IMR-90 (cell line): ENCODE measurements at regions not wholly inside any gene's neighbourhood (a gene's known extent, or its start where the extent isn't known, plus 50 kb on each side); places are given as distances from the start of the nearest gene placed in this dataset.

Source experiments
- ATAC-seq: fragments of 200-7000 bp; cut with Tn5 transposase; 2 replicates; pipeline ENCODE4 v1.9.1; 2020; ENCODE audit warnings: low read depth, mild to moderate bottlenecking, moderate library complexity
- BruUV-seq: library from RNA; stranded (reverse); fragments of 400-500 nt; replicated peaks from 2 replicates; lab custom pipeline; 2021; lab: Mats Ljungman, UMichigan
- CTCF ChIA-PET: fragments of 300-600 bp; formaldehyde crosslinking; extraction: SDS; loops from one replicate; lab custom pipeline; 2021; ENCODE audit warnings: antibody characterized with exemption; lab: Yijun Ruan, JAX
- POLR2A ChIA-PET: fragments of 300-600 bp; sonication (Branson Sonifier 250); formaldehyde crosslinking; loops from one replicate; lab custom pipeline; 2022; ENCODE audit warnings: antibody characterized with exemption; ENCODE audit not compliant: unreplicated experiment; lab: Charles Lee
- DNase-seq: peaks from one replicate; pipeline ENCODE4 v3.0.0; 2013
- H2AFZ ChIP-seq: replicated peaks from 2 replicates; pipeline ENCODE3; 2013; ENCODE audit warnings: low read length, mild to moderate bottlenecking; ENCODE audit not compliant: poor library complexity
- H2AK5ac ChIP-seq: 2 replicates; pipeline ENCODE4 v1.6.1; 2013; ENCODE audit warnings: low read depth, low read length, inconsistent platforms
- H2AK9ac ChIP-seq: replicated peaks from 2 replicates; pipeline ENCODE3; 2013; ENCODE audit warnings: mild to moderate bottlenecking, low read depth, low read length, moderate library complexity; ENCODE audit not compliant: poor library complexity
- H2BK120ac ChIP-seq: 2 replicates; pipeline ENCODE4 v1.6.1; 2013; ENCODE audit warnings: low read depth, low read length, inconsistent platforms
- H2BK15ac ChIP-seq: 3 replicates; pipeline ENCODE4 v1.6.1; 2013; ENCODE audit warnings: low read depth, low read length, inconsistent platforms
- H2BK20ac ChIP-seq: 2 replicates; pipeline ENCODE4 v1.6.1; 2013; ENCODE audit warnings: low read depth, mild to moderate bottlenecking, inconsistent platforms, low read length, moderate library complexity
- H2BK5ac ChIP-seq: 2 replicates; pipeline ENCODE4 v1.6.1; 2013; ENCODE audit warnings: mild to moderate bottlenecking, low read depth, low read length, inconsistent platforms; ENCODE audit not compliant: poor library complexity, severe bottlenecking
- H3K14ac ChIP-seq: replicated peaks from 2 replicates; pipeline ENCODE4 v1.6.1; 2013; ENCODE audit warnings: low read depth, low read length, inconsistent platforms
- H3K18ac ChIP-seq: 2 replicates; pipeline ENCODE4 v1.6.1; 2013; ENCODE audit warnings: low read depth, low read length, control low read depth
- H3K23ac ChIP-seq: 2 replicates; pipeline ENCODE4 v1.6.1; 2013; ENCODE audit warnings: low read depth, low read length, inconsistent platforms
- H3K27ac ChIP-seq: 2 replicates; pipeline ENCODE4 v1.5.1; 2013; ENCODE audit warnings: mild to moderate bottlenecking, control low read depth, low read length; ENCODE audit not compliant: insufficient read depth
- H3K27me3 ChIP-seq: 2 replicates; pipeline ENCODE4 v1.6.1; 2013; ENCODE audit warnings: low read length; ENCODE audit not compliant: control insufficient read depth, insufficient read depth
- H3K36me3 ChIP-seq: 2 replicates; pipeline ENCODE4 v1.6.1; 2013; ENCODE audit warnings: low read length, mixed read lengths; ENCODE audit not compliant: control insufficient read depth, insufficient read depth
- H3K4ac ChIP-seq: 2 replicates; pipeline ENCODE4 v1.6.1; 2013; ENCODE audit warnings: low read depth, low read length, inconsistent platforms
- H3K4me1 ChIP-seq: 2 replicates; pipeline ENCODE4 v1.6.1; 2013; ENCODE audit warnings: low read length, mixed read lengths; ENCODE audit not compliant: control insufficient read depth, insufficient read depth
- H3K4me2 ChIP-seq: 2 replicates; pipeline ENCODE4 v1.6.1; 2013; ENCODE audit warnings: low read depth, mild to moderate bottlenecking, control low read depth, low read length, moderate library complexity
- H3K4me3 ChIP-seq: 2 replicates; pipeline ENCODE4 v1.5.1; 2013; ENCODE audit warnings: low read depth, mild to moderate bottlenecking, control low read depth, low read length, moderate library complexity; ENCODE audit not compliant: insufficient read depth
- H3K56ac ChIP-seq: 2 replicates; pipeline ENCODE4 v1.6.1; 2013; ENCODE audit warnings: low read length, inconsistent platforms; ENCODE audit not compliant: insufficient read depth; ENCODE audit errors: extremely low read depth
- H3K79me1 ChIP-seq, 2 experiments: 2 replicates each; pipeline ENCODE4 v1.6.1; 2013; ENCODE audit warnings: low read length in 2 of 2, inconsistent platforms in 1 of 2, low read depth in 1 of 2
- H3K9ac ChIP-seq: 2 replicates; pipeline ENCODE4 v1.6.1; 2013; ENCODE audit warnings: low read depth, low read length, control low read depth
- H3K9me1 ChIP-seq: 2 replicates; pipeline ENCODE4 v1.6.1; 2013; ENCODE audit warnings: low read length, inconsistent platforms; ENCODE audit not compliant: insufficient read depth
- H3K9me3 ChIP-seq: 2 replicates; pipeline ENCODE4 v1.6.1; 2013; ENCODE audit warnings: low read length; ENCODE audit not compliant: control insufficient read depth, insufficient read depth
- H4K20me1 ChIP-seq: 2 replicates; pipeline ENCODE4 v1.6.1; 2013; ENCODE audit warnings: low read length, inconsistent platforms; ENCODE audit not compliant: insufficient read depth
- H4K5ac ChIP-seq: 2 replicates; pipeline ENCODE4 v1.6.1; 2013; ENCODE audit warnings: mild to moderate bottlenecking, low read depth, low read length, control low read depth
- H4K8ac ChIP-seq, 2 experiments: 2 replicates each; pipeline ENCODE4 v1.6.1; 2013; ENCODE audit warnings: low read depth in 2 of 2, low read length in 2 of 2, control low read depth in 1 of 2, inconsistent platforms in 1 of 2
- H4K91ac ChIP-seq: 2 replicates; pipeline ENCODE4 v1.6.1; 2013; ENCODE audit warnings: low read depth, low read length, inconsistent platforms; ENCODE audit not compliant: insufficient read depth
- BHLHE40 ChIP-seq: fragments of 150-350 bp; IDR thresholded peaks from 2 replicates; pipeline ENCODE4 v1.6.1; 2016; ENCODE audit warnings: mild to moderate bottlenecking, low read depth, low read length
- CEBPB ChIP-seq: IDR thresholded peaks from 2 replicates; pipeline ENCODE4 v1.6.1; 2012; ENCODE audit warnings: low read depth, low read length, improper control_type of control experiment
- CHD1 ChIP-seq: IDR thresholded peaks from 2 replicates; pipeline ENCODE4 v1.6.1; 2012; ENCODE audit warnings: low read depth, low read length, improper control_type of control experiment
- FOS ChIP-seq: fragments of 150-350 bp; IDR thresholded peaks from 2 replicates; pipeline ENCODE4 v1.6.1; 2016; ENCODE audit warnings: low read depth, low read length
- MAFK ChIP-seq: IDR thresholded peaks from 2 replicates; pipeline ENCODE4 v1.6.1; 2012; ENCODE audit warnings: low read depth, low read length, improper control_type of control experiment
- MAZ ChIP-seq: IDR thresholded peaks from 2 replicates; pipeline ENCODE4 v1.6.1; 2012; ENCODE audit warnings: low read depth, mild to moderate bottlenecking, low read length, improper control_type of control experiment, moderate library complexity, borderline replicate concordance
- MXI1 ChIP-seq: IDR thresholded peaks from 2 replicates; pipeline ENCODE4 v1.6.1; 2012; ENCODE audit warnings: low read depth, mild to moderate bottlenecking, low read length, moderate library complexity, borderline replicate concordance
- NFE2L2 ChIP-seq: fragments of 150-350 bp; IDR thresholded peaks from 2 replicates; pipeline ENCODE4 v1.6.1; 2016; ENCODE audit warnings: low read depth, mild to moderate bottlenecking, low read length
- POLR2A ChIP-seq: IDR thresholded peaks from 2 replicates; pipeline ENCODE4 v1.6.1; 2012; ENCODE audit warnings: mild to moderate bottlenecking, low read depth, low read length
- RAD21 ChIP-seq: IDR thresholded peaks from 2 replicates; pipeline ENCODE4 v1.6.1; 2012; ENCODE audit warnings: low read length, improper control_type of control experiment
- RCOR1 ChIP-seq: IDR thresholded peaks from 2 replicates; pipeline ENCODE4 v1.6.1; 2012; ENCODE audit warnings: mild to moderate bottlenecking, low read length, improper control_type of control experiment; ENCODE audit not compliant: insufficient replicate concordance
- RFX5 ChIP-seq: IDR thresholded peaks from 2 replicates; pipeline ENCODE4 v1.8.0; 2012; ENCODE audit warnings: low read depth, mild to moderate bottlenecking, low read length, moderate library complexity
- SMC3 ChIP-seq: fragments of 150-350 bp; IDR thresholded peaks from 2 replicates; pipeline ENCODE4 v1.6.1; 2016; ENCODE audit warnings: low read depth, mild to moderate bottlenecking, antibody characterized with exemption, low read length, moderate library complexity
- WGBS, 2 experiments: methylation state at CpG; one replicate each; pipeline versions ENCODE4 v1.1.5 to v1.1.7; 2013; ENCODE audit warnings: missing lambda C conversion rate in 2 of 2; ENCODE audit not compliant: insufficient read length in 1 of 2; ENCODE audit errors: extremely low coverage in 2 of 2; 5-methylcytosine and 5-hydroxymethylcytosine counted together
- dilution Hi-C: fragments of 300-500 bp; cut with HindIII; formaldehyde crosslinking; loops from one replicate; pipeline ENCODE4 v1.14.3; 2018; ENCODE audit warnings: low sequenced_read_pairs; ENCODE audit not compliant: unreplicated experiment
- in situ Hi-C: fragments of 300-500 bp; cut with MboI; formaldehyde crosslinking; loops from 3 replicates; pipeline ENCODE4 v1.14.3; 2019; ENCODE audit warnings: low sequenced_read_pairs, inconsistent platforms, mixed read lengths
- intact Hi-C: fragments of 100-400 bp; cut with micrococcal nuclease; formaldehyde crosslinking; loops from 2 replicates; pipeline ENCODE4 v1.10.0; 2022
- TF ChIP-seq, protein P1 (sequence below): fragments of 150-350 bp; IDR thresholded peaks from 2 replicates; pipeline ENCODE4 v1.6.1; 2016; ENCODE audit warnings: low read depth, mild to moderate bottlenecking, low read length, moderate library complexity, borderline replicate concordance
- TF ChIP-seq, protein P2 (sequence below): fragments of 150-350 bp; IDR thresholded peaks from 2 replicates; pipeline ENCODE4 v1.6.1; 2017; ENCODE audit warnings: mild to moderate bottlenecking, antibody characterized with exemption, low read length, low read depth
- TF ChIP-seq, protein P3 (sequence below): conservative IDR thresholded peaks from 2 replicates; pipeline ENCODE4 v1.5.1; 2012; ENCODE audit warnings: mild to moderate bottlenecking, low read depth, low read length, improper control_type of control experiment

- no CpG with 5 or more reads among the region's 7 CpGs for WGBS, 2 experiments
- no peak for ATAC-seq
- TF ChIP-seq MAFK: no peak
- no peak for TF ChIP-seq BHLHE40
- TF ChIP-seq CHD1: no peak
- no peak for TF ChIP-seq SMC3
- no peak for TF ChIP-seq NFE2L2
- TF ChIP-seq CEBPB: no peak
- TF ChIP-seq, protein P1, sequence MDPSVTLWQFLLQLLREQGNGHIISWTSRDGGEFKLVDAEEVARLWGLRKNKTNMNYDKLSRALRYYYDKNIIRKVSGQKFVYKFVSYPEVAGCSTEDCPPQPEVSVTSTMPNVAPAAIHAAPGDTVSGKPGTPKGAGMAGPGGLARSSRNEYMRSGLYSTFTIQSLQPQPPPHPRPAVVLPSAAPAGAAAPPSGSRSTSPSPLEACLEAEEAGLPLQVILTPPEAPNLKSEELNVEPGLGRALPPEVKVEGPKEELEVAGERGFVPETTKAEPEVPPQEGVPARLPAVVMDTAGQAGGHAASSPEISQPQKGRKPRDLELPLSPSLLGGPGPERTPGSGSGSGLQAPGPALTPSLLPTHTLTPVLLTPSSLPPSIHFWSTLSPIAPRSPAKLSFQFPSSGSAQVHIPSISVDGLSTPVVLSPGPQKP: no peak
- no peak for TF ChIP-seq FOS
- TF ChIP-seq MAZ: no peak
- TF ChIP-seq, protein P2, sequence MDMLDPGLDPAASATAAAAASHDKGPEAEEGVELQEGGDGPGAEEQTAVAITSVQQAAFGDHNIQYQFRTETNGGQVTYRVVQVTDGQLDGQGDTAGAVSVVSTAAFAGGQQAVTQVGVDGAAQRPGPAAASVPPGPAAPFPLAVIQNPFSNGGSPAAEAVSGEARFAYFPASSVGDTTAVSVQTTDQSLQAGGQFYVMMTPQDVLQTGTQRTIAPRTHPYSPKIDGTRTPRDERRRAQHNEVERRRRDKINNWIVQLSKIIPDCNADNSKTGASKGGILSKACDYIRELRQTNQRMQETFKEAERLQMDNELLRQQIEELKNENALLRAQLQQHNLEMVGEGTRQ: no peak
- no peak for TF ChIP-seq MXI1
- TF ChIP-seq, protein P3, sequence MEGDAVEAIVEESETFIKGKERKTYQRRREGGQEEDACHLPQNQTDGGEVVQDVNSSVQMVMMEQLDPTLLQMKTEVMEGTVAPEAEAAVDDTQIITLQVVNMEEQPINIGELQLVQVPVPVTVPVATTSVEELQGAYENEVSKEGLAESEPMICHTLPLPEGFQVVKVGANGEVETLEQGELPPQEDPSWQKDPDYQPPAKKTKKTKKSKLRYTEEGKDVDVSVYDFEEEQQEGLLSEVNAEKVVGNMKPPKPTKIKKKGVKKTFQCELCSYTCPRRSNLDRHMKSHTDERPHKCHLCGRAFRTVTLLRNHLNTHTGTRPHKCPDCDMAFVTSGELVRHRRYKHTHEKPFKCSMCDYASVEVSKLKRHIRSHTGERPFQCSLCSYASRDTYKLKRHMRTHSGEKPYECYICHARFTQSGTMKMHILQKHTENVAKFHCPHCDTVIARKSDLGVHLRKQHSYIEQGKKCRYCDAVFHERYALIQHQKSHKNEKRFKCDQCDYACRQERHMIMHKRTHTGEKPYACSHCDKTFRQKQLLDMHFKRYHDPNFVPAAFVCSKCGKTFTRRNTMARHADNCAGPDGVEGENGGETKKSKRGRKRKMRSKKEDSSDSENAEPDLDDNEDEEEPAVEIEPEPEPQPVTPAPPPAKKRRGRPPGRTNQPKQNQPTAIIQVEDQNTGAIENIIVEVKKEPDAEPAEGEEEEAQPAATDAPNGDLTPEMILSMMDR: no peak
- no peak for TF ChIP-seq RFX5
- no peak for TF ChIP-seq RCOR1
- no peak for TF ChIP-seq RAD21
- no peak for TF ChIP-seq POLR2A
- POLR2A ChIA-PET: no interaction called here
- Histone ChIP-seq H3K9me3 (no peaks in the 10 kb centered on the region), H3K4ac (no peak overlapping the region), H2AK9ac (no peak overlapping the region), H3K23ac (no peak overlapping the region), H3K36me3 (no peaks in the 10 kb centered on the region), H3K18ac (no peak overlapping the region), H3K9me1 (no peaks in the 10 kb centered on the region), H3K27me3 (no peaks in the 10 kb centered on the region), H3K27ac (no peak overlapping the region), H3K56ac (no peak overlapping the region), H2BK20ac (no peak overlapping the region), H4K91ac (no peak overlapping the region), H4K20me1 (no peaks in the 10 kb centered on the region), H2AFZ (no peak overlapping the region), H3K4me3 (no peak overlapping the region), H3K4me2 (no peak overlapping the region), H2AK5ac (no peak overlapping the region), H3K9ac (no peak overlapping the region), H2BK5ac (no peak overlapping the region), H3K14ac (no peak overlapping the region), H3K79me1 (no peaks in the 10 kb centered on the region), H2BK15ac (no peak overlapping the region), H4K8ac (no peak overlapping the region), H4K5ac (no peak overlapping the region), H2BK120ac (no peak overlapping the region), H3K4me1 (no peaks in the 10 kb centered on the region)
- dilution Hi-C loops: no loop called here
- BruUV-seq: no TSS peak
- CTCF ChIA-PET: no interaction called here
- no peak for DNase-seq
- intact Hi-C loops: no loop called here
- in situ Hi-C loops: no loop called here
Observed at GRCh38 chr2:122138561-122138960, 383.1 kb downstream of the TSN start.
